ENCODE measurements at regions not wholly inside any gene's neighbourhood (a gene's known extent, or its start where the extent isn't known, plus 50 kb on each side); places are given as distances from the start of the nearest gene placed in this dataset.

GRCh38 chr4:110900213-110900769, 277.4 kb upstream of the PITX2 start:
- DNase-seq: no peak

- no peak for DNase-seq
Observed at GRCh38 chr4:110902500-110902899, 279.6 kb upstream of the PITX2 start.

GRCh38 chr4:110904435-110905065, 281.7 kb upstream of the PITX2 start:
- DNase-seq: no peak

GRCh38 chr4:110905367-110905766, 282.5 kb upstream of the PITX2 start:
- DNase-seq: no peak

- no peak for DNase-seq
Observed at GRCh38 chr4:110907801-110908313, 285.0 kb upstream of the PITX2 start.

GRCh38 chr4:110914791-110915190, 291.9 kb upstream of the PITX2 start:
- DNase-seq: no peak

- no peak for DNase-seq
Observed at GRCh38 chr4:110915301-110915700, 292.4 kb upstream of the PITX2 start.

- no peak for DNase-seq
Observed at GRCh38 chr4:110916505-110916904, 293.6 kb upstream of the PITX2 start.

GRCh38 chr4:110917835-110918234, 295.0 kb upstream of the PITX2 start:
- no peak for DNase-seq

- DNase-seq: no peak
Observed at GRCh38 chr4:110920990-110921389, 298.1 kb upstream of the PITX2 start.

- DNase-seq: no peak
Observed at GRCh38 chr4:110924761-110925160, 301.9 kb upstream of the PITX2 start.

- no peak for DNase-seq
Observed at GRCh38 chr4:110926841-110927400, 304.0 kb upstream of the PITX2 start.

GRCh38 chr4:110933341-110933740, 310.5 kb upstream of the PITX2 start:
- no peak for DNase-seq

- DNase-seq: no peak
Observed at GRCh38 chr4:110944501-110944900, 321.6 kb upstream of the PITX2 start.

GRCh38 chr4:110945600-110945999, 322.7 kb upstream of the PITX2 start:
- DNase-seq: no peak

- DNase-seq: no peak
Observed at GRCh38 chr4:110949542-110949941, 326.7 kb upstream of the PITX2 start.

- DNase-seq: no peak
Observed at GRCh38 chr4:110950731-110951130, 327.9 kb upstream of the PITX2 start.

- no peak for DNase-seq
Observed at GRCh38 chr4:110953191-110953590, 330.3 kb upstream of the PITX2 start.

GRCh38 chr4:110953898-110954297, 331.0 kb upstream of the PITX2 start:
- no peak for DNase-seq

GRCh38 chr4:110955748-110956147, 332.9 kb upstream of the PITX2 start:
- no peak for DNase-seq

- no peak for DNase-seq
Observed at GRCh38 chr4:110959041-110959643, 336.3 kb upstream of the PITX2 start.

- DNase-seq: no peak
Observed at GRCh38 chr4:110961066-110961465, 338.2 kb upstream of the PITX2 start.

GRCh38 chr4:110962616-110963015, 339.7 kb upstream of the PITX2 start:
- DNase-seq: no peak

GRCh38 chr4:110963662-110964280, 340.9 kb upstream of the PITX2 start:
- no peak for DNase-seq

Measured in CD4-positive, alpha-beta T cell treated with Interleukin-17A for 4 hours (primary cell).